Left lung (tissue), 4 donors: ENCODE measurements at regions not wholly inside any gene's neighbourhood (a gene's known extent, or its start where the extent isn't known, plus 50 kb on each side); places are given as distances from the start of the nearest gene placed in this dataset.

Experiments used
- ATAC-seq: fragments of 200-7000 bp; cut with Tn5 transposase; one replicate; pipeline ENCODE4 v1.9.1; 2020; ENCODE audit warnings: moderate library complexity
- DNase-seq, 4 donors: peaks; one replicate each; pipeline ENCODE4 v3.0.0-alpha.2; 2013 to 2020
- H3K27ac ChIP-seq, 2 donors: fragments of 200-600 bp; sonication (generic) in 1 of 2; one replicate each; pipeline versions ENCODE4 v1.5.0 to v1.8.0; 2020 to 2021
- H3K27me3 ChIP-seq, 2 donors: fragments of 200-600 bp; sonication (generic) in 1 of 2; one replicate each; pipeline versions ENCODE4 v1.5.0 to v1.8.0; 2020 to 2021
- H3K36me3 ChIP-seq, 2 donors: fragments of 200-600 bp; sonication (generic) in 1 of 2; one replicate each; pipeline versions ENCODE4 v1.5.0 to v1.8.0; 2020 to 2021
- H3K4me1 ChIP-seq, 2 donors: fragments of 200-600 bp; one replicate each; pipeline ENCODE4 v1.8.0; 2021
- H3K4me3 ChIP-seq, 2 donors: fragments of 200-600 bp; sonication (generic) in 1 of 2; one replicate each; pipeline versions ENCODE4 v1.5.0 to v1.8.0; 2020 to 2021; ENCODE audit warnings: mild to moderate bottlenecking in 1 of 2
- H3K9me3 ChIP-seq, 2 donors: fragments of 200-600 bp; sonication (generic) in 1 of 2; one replicate each; pipeline versions ENCODE4 v1.5.0 to v1.8.0; 2020 to 2021
- CTCF ChIP-seq, 2 donors: fragments of 200-600 bp; sonication (generic) in 1 of 2; IDR thresholded peaks; one replicate each; pipeline versions ENCODE4 v1.5.0 to v1.8.0; 2021; ENCODE audit warnings: antibody characterized with exemption in 2 of 2
- intact Hi-C, 2 donors: fragments of 100-400 bp; cut with DNase I; formaldehyde crosslinking; loops; one replicate each; pipeline versions ENCODE4 v1.11.2 to v1.14.2; 2022
- donor health status: DM: no; HTN: yes; CAD: no.
- donor health status: DM: no; HTN: no; CAD: no.

GRCh38 chr3:106748472-106749262 is 628.6 kb upstream of the CCDC54 start:
- no peaks in the 10 kb centered on the region for H3K27me3 ChIP-seq
- H3K36me3 ChIP-seq, result no peaks in the 10 kb centered on the region
- no peak for ATAC-seq
- no peak overlapping the region for H3K4me3 ChIP-seq
- intact Hi-C loops, result no loop called here
- no peak for DNase-seq
- H3K9me3 ChIP-seq, result peaks cover 0 to 3% of the 10 kb centered on the region in 2 donors
- H3K27ac ChIP-seq, result no peak overlapping the region
- H3K4me1 ChIP-seq, result no peaks in the 10 kb centered on the region
- TF ChIP-seq CTCF (IDR thresholded peaks at IDR 0.05), result no peak

GRCh38 chr3:106750092-106750491 is 627.1 kb upstream of the CCDC54 start:
- Histone ChIP-seq H3K36me3 (no peaks in the 10 kb centered on the region), H3K27ac (no peak overlapping the region), H3K4me3 (no peak overlapping the region), H3K9me3 (peaks cover 0 to 7% of the 10 kb centered on the region in 2 donors), H3K4me1 (no peaks in the 10 kb centered on the region), H3K27me3 (no peaks in the 10 kb centered on the region)
- no peak for TF ChIP-seq CTCF (IDR thresholded peaks at IDR 0.05)
- intact Hi-C loops, result no loop called here
- no peak for ATAC-seq
- DNase-seq, result no peak

GRCh38 chr3:106755336-106755735 is 621.9 kb upstream of the CCDC54 start:
- H3K4me3 ChIP-seq, result no peak overlapping the region
- H3K27ac ChIP-seq, result no peak overlapping the region
- no peaks in the 10 kb centered on the region for H3K4me1 ChIP-seq
- no peaks in the 10 kb centered on the region for H3K27me3 ChIP-seq
- peaks cover 0 to 24% of the 10 kb centered on the region in 2 donors for H3K9me3 ChIP-seq
- no peak for ATAC-seq
- intact Hi-C loops, result no loop called here
- TF ChIP-seq CTCF (IDR thresholded peaks at IDR 0.05), result no peak
- no peaks in the 10 kb centered on the region for H3K36me3 ChIP-seq
- no peak for DNase-seq

- Histone ChIP-seq H3K27ac (no peak overlapping the region), H3K27me3 (no peaks in the 10 kb centered on the region), H3K36me3 (no peaks in the 10 kb centered on the region), H3K4me1 (no peaks in the 10 kb centered on the region), H3K4me3 (no peak overlapping the region), H3K9me3 (peaks cover 0 to 24% of the 10 kb centered on the region in 2 donors)
- no peak for DNase-seq
- ATAC-seq, result no peak
- no peak for TF ChIP-seq CTCF (IDR thresholded peaks at IDR 0.05)
- intact Hi-C loops, result no loop called here
Observed at GRCh38 chr3:106756901-106757300, 620.3 kb upstream of the CCDC54 start.

- H3K36me3 ChIP-seq, result no peaks in the 10 kb centered on the region
- ATAC-seq, result no peak
- no peak for TF ChIP-seq CTCF (IDR thresholded peaks at IDR 0.05)
- no peaks in the 10 kb centered on the region for H3K4me1 ChIP-seq
- H3K4me3 ChIP-seq, result no peak overlapping the region
- intact Hi-C loops, result no loop called here
- H3K9me3 ChIP-seq, result peaks cover 0 to 21% of the 10 kb centered on the region in 2 donors
- no peaks in the 10 kb centered on the region for H3K27me3 ChIP-seq
- DNase-seq, result no peak
- no peak overlapping the region for H3K27ac ChIP-seq
Observed at GRCh38 chr3:106758459-106758858, 618.8 kb upstream of the CCDC54 start.
